HuH-7.5 (cell line): ENCODE measurements at regions not wholly inside any gene's neighbourhood (a gene's known extent, or its start where the extent isn't known, plus 50 kb on each side); places are given as distances from the start of the nearest gene placed in this dataset.
"Not testable (repeated sequence)": the region's sequence is repeated elsewhere in the genome, so short reads cannot be mapped to it uniquely, and the experiment has no call there.

ENCODE experiments used
- DNase-seq: peaks from one replicate; pipeline ENCODE4 v3.0.0; 2011; ENCODE audit warnings: low spot score

- DNase-seq, result no peak
Observed at GRCh38 chr10:8280946-8281345, 226.5 kb downstream of the GATA3 start.

- DNase-seq, result no peak
Observed at GRCh38 chr10:8282340-8282739, 227.9 kb downstream of the GATA3 start.

- no peak for DNase-seq
Observed at GRCh38 chr10:8283166-8283905, 228.8 kb downstream of the GATA3 start.

GRCh38 chr10:8283986-8284385 lies 229.5 kb downstream of the GATA3 start:
- DNase-seq, result no peak

DNA sequence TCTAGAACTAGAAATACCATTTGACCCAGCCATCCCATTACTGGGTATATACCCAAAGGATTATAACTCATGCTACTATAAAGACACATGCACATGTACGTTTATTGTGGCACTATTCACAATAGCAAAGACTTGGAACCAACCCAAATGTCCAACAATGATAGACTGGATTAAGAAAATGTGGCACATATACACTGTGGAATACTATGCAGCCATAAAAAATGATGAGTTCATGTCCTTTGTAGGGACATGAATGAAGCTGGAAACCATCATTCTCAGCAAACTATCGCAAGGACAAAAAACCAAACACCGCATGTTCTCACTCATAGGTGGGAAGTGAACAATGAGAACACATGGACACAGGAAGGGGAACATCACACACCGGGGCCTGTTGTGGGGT lies 231.5 kb downstream of the GATA3 start:
- DNase-seq, result not testable (repeated sequence)

DNA sequence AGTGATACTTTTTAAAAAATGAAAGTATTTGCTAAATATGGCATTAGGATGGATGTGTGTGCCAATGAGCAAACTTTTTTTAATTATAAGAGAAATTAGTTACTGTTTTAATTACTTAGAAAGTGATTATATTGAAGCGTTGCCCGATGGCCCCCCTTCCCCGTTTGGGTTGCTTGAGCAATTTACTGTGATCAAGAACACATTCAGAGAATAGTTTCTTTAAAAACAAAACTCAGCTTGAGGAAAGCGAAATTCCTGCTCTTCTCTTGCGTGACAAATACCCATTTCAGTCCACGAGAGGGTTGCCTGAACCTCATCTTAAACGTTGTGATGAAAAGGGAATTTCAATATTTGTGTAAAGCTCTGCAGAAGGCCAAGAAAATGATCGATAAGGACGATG lies 234.1 kb downstream of the GATA3 start:
- no peak for DNase-seq

DNA sequence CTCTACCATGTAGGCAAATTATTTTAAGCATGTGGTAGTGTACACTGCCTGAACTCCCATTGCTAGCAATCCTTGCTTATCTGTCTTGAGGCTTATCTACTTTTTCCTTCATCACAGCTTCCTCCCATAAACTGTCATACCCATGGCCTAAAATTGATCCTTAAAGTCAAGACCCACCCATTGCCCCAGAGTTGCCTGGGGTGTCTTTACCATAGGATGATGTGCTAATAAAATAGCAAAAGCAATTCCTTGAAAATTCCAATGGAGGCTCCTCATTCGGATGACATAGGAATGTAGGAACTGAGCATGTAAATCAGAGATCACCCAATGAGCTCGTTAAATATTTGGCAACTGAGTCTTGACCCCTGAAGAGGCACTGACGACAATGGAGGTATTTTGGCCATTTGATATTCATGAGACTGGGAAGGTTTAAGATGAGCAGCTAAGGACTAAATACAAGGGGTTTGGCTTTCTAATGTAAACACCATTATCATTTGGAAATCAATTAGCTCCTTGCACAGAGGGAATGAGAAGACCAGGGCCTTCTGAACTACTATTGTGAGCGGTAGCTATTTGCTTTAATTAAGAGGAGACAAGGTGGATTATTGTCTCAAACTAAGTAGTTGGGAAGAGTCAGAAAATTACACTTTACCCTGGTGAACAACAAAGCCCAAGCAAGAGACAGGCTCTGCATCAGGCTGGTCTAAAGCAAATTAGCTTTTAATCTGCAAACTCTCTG lies 234.9 kb downstream of the GATA3 start:
- DNase-seq, result no peak

GRCh38 chr10:8294779-8295178 lies 240.3 kb downstream of the GATA3 start:
- no peak for DNase-seq

DNA sequence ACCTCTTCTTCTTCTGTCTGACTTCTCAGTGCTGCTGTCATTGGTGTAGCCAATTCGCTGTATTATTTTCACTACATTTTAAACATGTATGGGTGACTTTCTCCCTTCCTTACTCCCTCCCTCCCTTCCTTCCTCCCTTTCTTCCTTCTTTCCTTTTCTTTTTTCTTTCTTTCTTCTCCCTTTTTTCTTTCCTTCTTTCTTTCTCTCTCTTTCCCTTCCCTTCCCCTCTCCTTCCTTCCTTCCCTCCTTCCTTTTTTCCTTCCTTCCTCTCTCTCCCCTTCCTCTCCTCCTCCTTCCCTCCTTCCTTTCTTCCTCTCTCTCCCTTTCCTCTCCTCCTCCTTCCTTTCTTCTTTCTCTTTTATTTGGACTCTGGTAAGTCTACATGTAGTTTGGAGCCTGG lies 240.8 kb downstream of the GATA3 start:
- DNase-seq, result no peak

- no peak for DNase-seq
Observed at GRCh38 chr10:8296090-8296733, 241.7 kb downstream of the GATA3 start.

DNA sequence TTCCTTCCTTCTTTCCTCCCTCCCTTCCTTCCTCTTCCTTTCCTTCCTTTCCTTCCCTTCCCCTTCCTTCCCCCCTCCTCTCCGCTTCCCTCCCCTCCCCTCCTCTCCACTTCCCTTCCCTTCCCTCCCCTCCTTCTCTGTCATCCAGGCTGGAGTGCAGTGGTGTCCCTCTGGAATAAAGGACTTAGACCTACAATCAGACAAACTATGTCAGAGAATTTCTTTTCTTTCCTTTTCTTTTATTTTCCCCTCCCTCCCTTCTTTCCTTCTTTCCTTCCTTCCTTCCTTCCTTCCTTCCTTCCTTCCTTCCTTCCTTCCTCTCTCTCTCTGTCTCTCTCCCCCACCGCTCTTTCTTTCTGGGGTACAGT lies 242.2 kb downstream of the GATA3 start:
- no peak for DNase-seq

GRCh38 chr10:8297107-8297506 lies 242.6 kb downstream of the GATA3 start:
- no peak for DNase-seq

GRCh38 chr10:8297959-8298358 lies 243.5 kb downstream of the GATA3 start:
- DNase-seq, result no peak

DNA sequence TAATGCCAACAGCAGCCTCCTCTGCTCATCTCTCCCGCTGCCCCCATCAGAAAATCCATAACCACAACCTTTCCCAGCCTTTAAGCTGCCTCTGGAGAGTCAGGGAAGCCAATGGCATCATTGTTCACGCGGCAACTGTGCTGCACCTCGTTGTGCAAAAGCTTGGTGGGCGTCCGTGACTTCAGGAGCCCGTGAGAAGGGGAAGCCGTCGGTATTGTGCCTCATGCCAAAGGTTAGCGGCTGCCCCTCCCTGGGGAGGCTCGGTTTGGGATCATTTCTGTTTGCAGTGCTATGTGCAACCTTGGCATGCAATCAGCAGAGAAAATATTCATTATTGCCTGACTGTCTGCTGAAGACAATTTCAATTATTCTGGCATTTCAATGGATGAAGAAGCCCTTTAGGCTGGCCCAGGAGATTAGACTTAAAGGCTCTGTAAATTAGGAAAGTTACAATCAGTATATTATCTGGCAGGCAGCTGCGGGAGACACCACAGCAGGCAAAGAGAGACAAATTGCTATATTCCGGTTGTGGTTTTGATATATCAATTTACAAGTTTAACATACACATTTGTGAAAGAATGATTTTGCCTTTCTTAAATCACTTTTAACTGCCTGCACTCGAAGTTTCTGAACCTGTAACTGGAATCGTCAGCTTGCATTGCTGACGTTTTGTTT lies 244.5 kb downstream of the GATA3 start:
- DNase-seq, result no peak

DNA sequence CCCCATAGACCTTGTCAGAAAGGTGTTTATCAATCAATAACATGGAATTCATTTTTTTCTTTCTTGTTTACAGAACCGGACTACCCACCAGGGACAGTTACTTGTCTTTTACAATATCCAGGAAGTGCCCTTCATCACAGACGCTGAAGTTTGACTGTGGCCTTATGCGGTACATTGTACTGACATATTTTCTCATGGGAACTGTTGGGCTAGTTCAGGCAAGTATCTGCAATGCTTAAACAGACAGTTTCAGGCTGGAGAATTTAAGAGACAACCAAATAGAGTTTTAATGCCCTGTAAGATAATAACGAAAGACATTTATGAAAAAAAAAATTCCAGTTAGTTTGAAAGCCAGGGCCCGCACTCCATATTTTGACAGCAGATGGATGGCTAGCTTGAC lies 246.4 kb downstream of the GATA3 start:
- no peak for DNase-seq

DNA sequence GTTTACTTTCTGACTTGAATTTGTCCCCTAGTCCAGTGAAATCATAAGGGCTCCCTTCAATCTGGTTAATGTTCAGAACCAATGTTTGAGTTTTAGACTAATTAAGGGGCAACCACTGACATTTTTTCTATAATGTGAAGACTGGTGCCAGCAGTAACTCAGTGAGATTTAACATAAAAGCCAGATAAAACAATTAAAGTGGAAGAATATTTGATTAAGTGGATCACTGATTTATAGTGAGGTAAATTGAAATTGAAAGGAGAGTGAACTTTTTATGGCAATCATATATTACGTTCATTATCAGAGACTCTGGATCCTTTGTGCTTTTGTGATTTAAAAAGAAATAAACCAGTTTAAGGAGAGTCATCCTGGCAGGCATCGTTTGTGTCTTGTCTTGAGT lies 246.8 kb downstream of the GATA3 start:
- no peak for DNase-seq

GRCh38 chr10:8301831-8302230 lies 247.3 kb downstream of the GATA3 start:
- no peak for DNase-seq

GRCh38 chr10:8302565-8302964 lies 248.1 kb downstream of the GATA3 start:
- DNase-seq, result no peak

GRCh38 chr10:8304861-8305260 lies 250.4 kb downstream of the GATA3 start:
- no peak for DNase-seq

DNA sequence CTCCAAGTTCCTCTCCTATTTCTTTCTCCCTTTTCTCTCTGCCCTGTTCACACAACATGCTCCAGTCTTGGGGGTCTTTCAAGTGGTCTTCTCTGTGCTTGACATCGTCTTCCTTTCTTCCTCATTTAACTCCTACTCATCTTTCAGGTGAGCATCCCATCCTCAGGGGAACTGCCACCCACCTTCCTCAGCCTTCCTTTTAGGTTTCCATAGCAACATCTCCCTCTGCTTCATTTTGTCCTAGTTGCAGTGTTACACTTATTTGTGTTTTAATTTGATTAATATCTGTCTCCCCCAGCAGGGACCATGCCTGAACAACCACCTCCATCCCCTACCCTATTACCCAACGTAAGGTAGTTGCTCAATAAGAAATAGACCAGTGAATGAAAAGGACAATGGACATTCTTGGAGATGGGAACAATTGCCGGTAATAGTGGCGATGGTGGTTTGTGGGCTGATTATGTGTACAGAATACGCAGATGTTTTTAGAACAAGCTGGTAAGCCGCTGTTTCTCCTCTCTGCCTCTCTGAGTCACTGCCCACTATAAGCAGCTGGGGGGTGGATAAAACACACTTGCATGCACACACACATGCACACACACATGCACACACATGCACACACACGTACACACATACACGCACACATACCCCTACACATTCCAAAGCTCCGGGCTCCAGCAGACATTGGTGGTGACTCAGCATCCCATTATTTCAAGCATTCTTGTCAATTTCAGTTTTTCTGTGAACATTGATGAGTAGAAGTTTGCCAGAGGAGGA lies 251.6 kb downstream of the GATA3 start:
- DNase-seq, result no peak

GRCh38 chr10:8306685-8307364 lies 252.3 kb downstream of the GATA3 start:
- DNase-seq, result no peak
